Neuron (in vitro differentiated cells): ENCODE measurements at regions not wholly inside any gene's neighbourhood (a gene's known extent, or its start where the extent isn't known, plus 50 kb on each side); places are given as distances from the start of the nearest gene placed in this dataset.

ENCODE experiments used
- H2AFZ ChIP-seq: one replicate; pipeline ENCODE4 v1.6.1; 2013; ENCODE audit warnings: low read depth, mild to moderate bottlenecking, inconsistent platforms, low read length, moderate library complexity
- H3K27me3 ChIP-seq: one replicate; pipeline ENCODE4 v1.6.1; 2013; ENCODE audit warnings: low read length; ENCODE audit not compliant: insufficient read depth
- H3K36me3 ChIP-seq: one replicate; pipeline ENCODE4 v1.6.1; 2013; ENCODE audit warnings: low read length; ENCODE audit not compliant: insufficient read depth
- H3K4me1 ChIP-seq: one replicate; pipeline ENCODE4 v1.6.1; 2013; ENCODE audit warnings: low read length; ENCODE audit not compliant: insufficient read depth
- H3K4me3 ChIP-seq: 2 replicates; pipeline ENCODE4 v1.5.1; 2013; ENCODE audit warnings: mild to moderate bottlenecking, low read length, moderate library complexity
- H3K9me3 ChIP-seq: one replicate; pipeline ENCODE4 v1.6.1; 2013; ENCODE audit warnings: low read length

GRCh38 chr2:145743011-145743410, 1223.1 kb upstream of the ZEB2 start:
- Histone ChIP-seq H3K36me3 (no peaks in the 10 kb centered on the region), H3K4me1 (no peaks in the 10 kb centered on the region), H3K4me3 (no peak overlapping the region)

GRCh38 chr2:145741636-145742035, 1221.7 kb upstream of the ZEB2 start:
- no peaks in the 10 kb centered on the region for H3K9me3 ChIP-seq
- no peak overlapping the region for H2AFZ ChIP-seq
- no peaks in the 10 kb centered on the region for H3K4me1 ChIP-seq
- H3K36me3 ChIP-seq = no peaks in the 10 kb centered on the region
- H3K27me3 ChIP-seq = no peaks in the 10 kb centered on the region
- no peak overlapping the region for H3K4me3 ChIP-seq

More at GRCh38 chr2:145743011-145743410, 1223.1 kb upstream of the ZEB2 start:
- H2AFZ ChIP-seq = no peak overlapping the region
- H3K9me3 ChIP-seq = no peaks in the 10 kb centered on the region
- H3K27me3 ChIP-seq = no peaks in the 10 kb centered on the region

GRCh38 chr2:145741181-145741580, 1221.3 kb upstream of the ZEB2 start:
- Histone ChIP-seq H3K27me3 (no peaks in the 10 kb centered on the region), H3K36me3 (no peaks in the 10 kb centered on the region), H2AFZ (no peak overlapping the region), H3K9me3 (no peaks in the 10 kb centered on the region), H3K4me1 (no peaks in the 10 kb centered on the region), H3K4me3 (no peak overlapping the region)

- H3K27me3 ChIP-seq = no peaks in the 10 kb centered on the region
- no peak overlapping the region for H2AFZ ChIP-seq
- H3K4me1 ChIP-seq = no peaks in the 10 kb centered on the region
- no peak overlapping the region for H3K4me3 ChIP-seq
- no peaks in the 10 kb centered on the region for H3K36me3 ChIP-seq
- no peaks in the 10 kb centered on the region for H3K9me3 ChIP-seq
Observed at GRCh38 chr2:145740302-145740701, 1220.4 kb upstream of the ZEB2 start.

- Histone ChIP-seq H3K9me3 (no peaks in the 10 kb centered on the region), H3K4me3 (no peak overlapping the region), H3K4me1 (no peaks in the 10 kb centered on the region), H2AFZ (no peak overlapping the region), H3K27me3 (no peaks in the 10 kb centered on the region), H3K36me3 (no peaks in the 10 kb centered on the region)
Observed at GRCh38 chr2:145739681-145740080, 1219.8 kb upstream of the ZEB2 start.

GRCh38 chr2:145736871-145737270, 1217.0 kb upstream of the ZEB2 start:
- Histone ChIP-seq H3K27me3 (no peaks in the 10 kb centered on the region), H3K9me3 (no peaks in the 10 kb centered on the region), H3K4me3 (no peak overlapping the region), H3K4me1 (no peaks in the 10 kb centered on the region), H2AFZ (no peak overlapping the region), H3K36me3 (no peaks in the 10 kb centered on the region)

- no peaks in the 10 kb centered on the region for H3K4me1 ChIP-seq
- H3K4me3 ChIP-seq = no peak overlapping the region
- no peak overlapping the region for H2AFZ ChIP-seq
- no peaks in the 10 kb centered on the region for H3K36me3 ChIP-seq
- no peaks in the 10 kb centered on the region for H3K27me3 ChIP-seq
- no peaks in the 10 kb centered on the region for H3K9me3 ChIP-seq
Observed at GRCh38 chr2:145731467-145731866, 1211.5 kb upstream of the ZEB2 start.

GRCh38 chr2:145729993-145730770, 1210.3 kb upstream of the ZEB2 start:
- H3K9me3 ChIP-seq = no peaks in the 10 kb centered on the region
- no peaks in the 10 kb centered on the region for H3K27me3 ChIP-seq
- no peaks in the 10 kb centered on the region for H3K36me3 ChIP-seq
- H2AFZ ChIP-seq = no peak overlapping the region
- no peaks in the 10 kb centered on the region for H3K4me1 ChIP-seq
- H3K4me3 ChIP-seq = no peak overlapping the region

GRCh38 chr2:145729481-145729880, 1209.6 kb upstream of the ZEB2 start:
- Histone ChIP-seq H3K4me1 (no peaks in the 10 kb centered on the region), H3K36me3 (no peaks in the 10 kb centered on the region), H3K9me3 (no peaks in the 10 kb centered on the region), H3K27me3 (no peaks in the 10 kb centered on the region), H3K4me3 (no peak overlapping the region), H2AFZ (no peak overlapping the region)

GRCh38 chr2:145728511-145728910, 1208.6 kb upstream of the ZEB2 start:
- H3K9me3 ChIP-seq = no peaks in the 10 kb centered on the region
- no peaks in the 10 kb centered on the region for H3K36me3 ChIP-seq
- H3K27me3 ChIP-seq = no peaks in the 10 kb centered on the region
- no peak overlapping the region for H3K4me3 ChIP-seq
- no peak overlapping the region for H2AFZ ChIP-seq
- no peaks in the 10 kb centered on the region for H3K4me1 ChIP-seq

- H2AFZ ChIP-seq = no peak overlapping the region
- no peak overlapping the region for H3K4me3 ChIP-seq
- H3K36me3 ChIP-seq = no peaks in the 10 kb centered on the region
- H3K9me3 ChIP-seq = no peaks in the 10 kb centered on the region
- no peaks in the 10 kb centered on the region for H3K4me1 ChIP-seq
- no peaks in the 10 kb centered on the region for H3K27me3 ChIP-seq
Observed at GRCh38 chr2:145725876-145726275, 1206.0 kb upstream of the ZEB2 start.

GRCh38 chr2:145724311-145724898, 1204.5 kb upstream of the ZEB2 start:
- Histone ChIP-seq H3K4me1 (no peaks in the 10 kb centered on the region), H3K36me3 (no peaks in the 10 kb centered on the region), H3K27me3 (no peaks in the 10 kb centered on the region), H3K9me3 (no peaks in the 10 kb centered on the region), H3K4me3 (no peak overlapping the region), H2AFZ (no peak overlapping the region)

GRCh38 chr2:145723872-145724271, 1204.0 kb upstream of the ZEB2 start:
- H2AFZ ChIP-seq = no peak overlapping the region
- no peaks in the 10 kb centered on the region for H3K9me3 ChIP-seq
- H3K36me3 ChIP-seq = no peaks in the 10 kb centered on the region
- no peaks in the 10 kb centered on the region for H3K4me1 ChIP-seq
- H3K4me3 ChIP-seq = no peak overlapping the region
- H3K27me3 ChIP-seq = no peaks in the 10 kb centered on the region

- no peaks in the 10 kb centered on the region for H3K27me3 ChIP-seq
- H3K4me3 ChIP-seq = no peak overlapping the region
- H3K9me3 ChIP-seq = no peaks in the 10 kb centered on the region
- H2AFZ ChIP-seq = no peak overlapping the region
- H3K4me1 ChIP-seq = no peaks in the 10 kb centered on the region
- H3K36me3 ChIP-seq = no peaks in the 10 kb centered on the region
Observed at GRCh38 chr2:145721681-145722080, 1201.8 kb upstream of the ZEB2 start.
